ENCODE measurements at regions not wholly inside any gene's neighbourhood (a gene's known extent, or its start where the extent isn't known, plus 50 kb on each side); places are given as distances from the start of the nearest gene placed in this dataset.
"Not testable (repeated sequence)": the region's sequence is repeated elsewhere in the genome, so short reads cannot be mapped to it uniquely, and the experiment has no call there.

GRCh38 chr9:71587576-71588362 lies 180.5 kb downstream of the CEMIP2 start:
- DNase-seq = no peak

- DNase-seq = no peak
These were observed 184.5 kb downstream of the CEMIP2 start for GRCh38 chr9:71583792-71584191.

- no peak for DNase-seq
These were observed 186.0 kb downstream of the CEMIP2 start for GRCh38 chr9:71582347-71582746.

GRCh38 chr9:71581101-71581500 lies 187.2 kb downstream of the CEMIP2 start:
- DNase-seq = no peak

GRCh38 chr9:71571186-71571585 lies 197.1 kb downstream of the CEMIP2 start:
- no peak for DNase-seq

- no peak for DNase-seq
These were observed 200.4 kb downstream of the CEMIP2 start for GRCh38 chr9:71567890-71568289.

- DNase-seq = no peak
These were observed 206.2 kb downstream of the CEMIP2 start for GRCh38 chr9:71562140-71562539.

- DNase-seq = no peak
These were observed 211.0 kb downstream of the CEMIP2 start for GRCh38 chr9:71557310-71557709.

GRCh38 chr9:71552480-71552879 lies 215.8 kb downstream of the CEMIP2 start:
- no peak for DNase-seq

GRCh38 chr9:71549023-71549422 lies 219.3 kb downstream of the CEMIP2 start:
- DNase-seq = no peak

- DNase-seq = no peak
These were observed 223.8 kb downstream of the CEMIP2 start for GRCh38 chr9:71544464-71544863.

- no peak for DNase-seq
These were observed 226.9 kb downstream of the CEMIP2 start for GRCh38 chr9:71541436-71541835.

GRCh38 chr9:71524996-71525580 lies 243.2 kb downstream of the CEMIP2 start:
- DNase-seq = no peak

- DNase-seq = no peak
These were observed 243.8 kb downstream of the CEMIP2 start for GRCh38 chr9:71524516-71524915.

GRCh38 chr9:71521132-71521531 lies 247.2 kb downstream of the CEMIP2 start:
- no peak for DNase-seq

- DNase-seq = no peak
These were observed 249.1 kb downstream of the CEMIP2 start for GRCh38 chr9:71519098-71519696.

GRCh38 chr9:71518045-71518827 lies 250.1 kb downstream of the CEMIP2 start:
- no peak for DNase-seq

- DNase-seq = no peak
These were observed 252.7 kb downstream of the CEMIP2 start for GRCh38 chr9:71515626-71516025.

GRCh38 chr9:71515107-71515506 lies 253.2 kb downstream of the CEMIP2 start:
- no peak for DNase-seq

- no peak for DNase-seq
These were observed 253.9 kb downstream of the CEMIP2 start for GRCh38 chr9:71514344-71514975.

GRCh38 chr9:71509054-71509453 lies 259.3 kb downstream of the CEMIP2 start:
- DNase-seq = no peak

GRCh38 chr9:71508141-71508540 lies 260.2 kb downstream of the CEMIP2 start:
- DNase-seq = not testable (repeated sequence)

GRCh38 chr9:71506821-71507220 lies 261.5 kb downstream of the CEMIP2 start:
- no peak for DNase-seq
